ENCODE measurements at regions not wholly inside any gene's neighbourhood (a gene's known extent, or its start where the extent isn't known, plus 50 kb on each side); places are given as distances from the start of the nearest gene placed in this dataset.

DNA sequence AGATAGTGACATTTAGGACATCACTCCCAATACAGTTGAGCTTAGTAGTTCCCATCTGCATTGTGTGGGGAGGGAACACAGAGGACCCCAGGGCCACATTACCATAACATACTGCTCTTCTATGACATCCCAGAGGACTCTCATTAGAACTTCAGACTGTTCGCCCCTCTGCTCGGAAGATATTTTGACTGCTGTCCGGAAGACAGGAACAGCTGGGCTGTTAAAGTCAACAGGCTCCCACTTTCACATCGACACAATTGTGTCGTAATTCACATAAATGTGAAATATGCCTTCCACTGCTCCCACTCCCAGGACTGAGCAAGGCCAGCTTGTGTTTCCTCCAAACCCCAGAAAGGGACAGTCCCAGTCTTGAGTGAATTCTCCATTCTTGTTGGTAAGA, 158.4 kb downstream of the SEC16B start:
- WGBS, 2 donors: 43 to 57% methylated on average over 5 of the region's 5 CpGs
- ATAC-seq (ENCODE audit: insufficient read depth, low FRiP score): no peak

DNA sequence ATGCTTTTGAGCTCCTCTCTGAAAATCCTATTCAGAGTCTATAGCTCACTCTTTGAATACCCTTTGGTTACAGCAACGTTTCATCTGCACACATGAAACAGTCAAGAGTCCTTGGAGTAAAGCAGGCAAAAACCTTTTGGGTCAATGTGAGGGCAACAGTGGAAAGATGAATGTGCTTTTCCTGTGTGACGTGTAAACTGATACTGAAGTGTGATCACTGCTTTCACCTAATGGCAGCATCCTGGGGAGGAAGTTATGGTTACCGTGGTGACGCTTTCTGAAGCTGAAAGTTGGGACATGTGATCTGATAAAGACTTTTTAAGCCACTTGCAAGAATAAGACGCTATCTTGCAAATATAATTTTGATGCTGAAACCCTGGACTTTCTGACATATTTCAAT, 160.0 kb downstream of the SEC16B start:
- ATAC-seq (ENCODE audit: insufficient read depth, low FRiP score): no peak
- WGBS, 2 donors: 46 to 53% methylated on average over 5 of the region's 5 CpGs
- Histone ChIP-seq H3K4me1 (ENCODE audit: control insufficient read depth in 5 of 5, insufficient read depth in 5 of 5, low read length in 5 of 5) (no peaks in the 10 kb centered on the region), H3K27me3 (ENCODE audit: control insufficient read depth in 3 of 3, insufficient read depth in 3 of 3, low read length in 2 of 3) (no peaks in the 10 kb centered on the region), H3K9ac (ENCODE audit: insufficient read depth in 1 of 2, low read length in 2 of 2) (no peak overlapping the region), H3K4me3 (no peak overlapping the region), H3K27ac (ENCODE audit: low read depth in 1 of 2, low read length in 1 of 2) (no peak overlapping the region), H3K9me3 (ENCODE audit: control insufficient read depth in 4 of 4, insufficient read depth in 3 of 4, low read length in 3 of 4) (no peaks in the 10 kb centered on the region), H3K36me3 (ENCODE audit: control insufficient read depth in 4 of 4, insufficient read depth in 4 of 4, low read length in 4 of 4) (no peaks in the 10 kb centered on the region)
- DNase-seq: peak in 1 of 3 donors; percentile 4
- TF ChIP-seq, protein P1, sequence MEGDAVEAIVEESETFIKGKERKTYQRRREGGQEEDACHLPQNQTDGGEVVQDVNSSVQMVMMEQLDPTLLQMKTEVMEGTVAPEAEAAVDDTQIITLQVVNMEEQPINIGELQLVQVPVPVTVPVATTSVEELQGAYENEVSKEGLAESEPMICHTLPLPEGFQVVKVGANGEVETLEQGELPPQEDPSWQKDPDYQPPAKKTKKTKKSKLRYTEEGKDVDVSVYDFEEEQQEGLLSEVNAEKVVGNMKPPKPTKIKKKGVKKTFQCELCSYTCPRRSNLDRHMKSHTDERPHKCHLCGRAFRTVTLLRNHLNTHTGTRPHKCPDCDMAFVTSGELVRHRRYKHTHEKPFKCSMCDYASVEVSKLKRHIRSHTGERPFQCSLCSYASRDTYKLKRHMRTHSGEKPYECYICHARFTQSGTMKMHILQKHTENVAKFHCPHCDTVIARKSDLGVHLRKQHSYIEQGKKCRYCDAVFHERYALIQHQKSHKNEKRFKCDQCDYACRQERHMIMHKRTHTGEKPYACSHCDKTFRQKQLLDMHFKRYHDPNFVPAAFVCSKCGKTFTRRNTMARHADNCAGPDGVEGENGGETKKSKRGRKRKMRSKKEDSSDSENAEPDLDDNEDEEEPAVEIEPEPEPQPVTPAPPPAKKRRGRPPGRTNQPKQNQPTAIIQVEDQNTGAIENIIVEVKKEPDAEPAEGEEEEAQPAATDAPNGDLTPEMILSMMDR (IDR thresholded peaks at IDR 0.05; ENCODE audit: control extremely low read depth, extremely low read depth): no peak

More for the DNA sequence above, 158.4 kb downstream of the SEC16B start:
- H3K9me3 ChIP-seq (ENCODE audit: control insufficient read depth in 4 of 4, insufficient read depth in 3 of 4, low read length in 3 of 4): peaks cover 0 to under 1% (median 0%) of the 10 kb centered on the region in 4 donors
- H3K4me3 ChIP-seq: no peak overlapping the region
- H3K27me3 ChIP-seq (ENCODE audit: control insufficient read depth in 3 of 3, insufficient read depth in 3 of 3, low read length in 2 of 3): no peaks in the 10 kb centered on the region
- TF ChIP-seq, protein P1 (IDR thresholded peaks at IDR 0.05; ENCODE audit: control extremely low read depth, extremely low read depth): no peak
- H3K36me3 ChIP-seq (ENCODE audit: control insufficient read depth in 4 of 4, insufficient read depth in 4 of 4, low read length in 4 of 4): no peaks in the 10 kb centered on the region
- H3K27ac ChIP-seq (ENCODE audit: low read depth in 1 of 2, low read length in 1 of 2): no peak overlapping the region
- no peaks in the 10 kb centered on the region for H3K4me1 ChIP-seq (ENCODE audit: control insufficient read depth in 5 of 5, insufficient read depth in 5 of 5, low read length in 5 of 5)
- H3K9ac ChIP-seq (ENCODE audit: insufficient read depth in 1 of 2, low read length in 2 of 2): no peak overlapping the region
- peak; percentile 14 to 75 (median 44) for DNase-seq

DNA sequence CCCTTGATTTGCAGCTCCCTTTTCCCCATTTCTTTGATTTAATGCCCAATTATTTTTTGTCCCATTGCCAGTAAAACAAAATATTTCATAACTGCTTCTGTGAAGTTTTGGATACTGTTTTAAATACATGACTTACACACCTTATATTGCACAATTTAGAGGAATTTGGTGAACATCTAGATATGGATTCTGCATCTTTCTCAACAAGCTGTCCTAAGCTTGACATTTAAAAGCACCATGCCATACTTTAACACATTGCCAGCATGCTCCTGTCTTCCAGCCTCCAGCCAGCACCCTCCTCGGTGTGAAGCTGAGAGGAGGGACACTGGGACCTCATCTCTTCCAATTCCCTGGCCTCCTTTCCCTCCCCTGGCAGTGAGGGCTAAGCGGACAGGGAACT, 167.6 kb downstream of the SEC16B start:
- DNase-seq: no peak
- Histone ChIP-seq H3K27ac (ENCODE audit: low read depth in 1 of 2, low read length in 1 of 2) (no peak overlapping the region), H3K4me1 (ENCODE audit: control insufficient read depth in 5 of 5, insufficient read depth in 5 of 5, low read length in 5 of 5) (no peaks in the 10 kb centered on the region), H3K9me3 (ENCODE audit: control insufficient read depth in 4 of 4, insufficient read depth in 3 of 4, low read length in 3 of 4) (peaks cover 0 to 4% (median 2%) of the 10 kb centered on the region in 4 donors), H3K9ac (ENCODE audit: insufficient read depth in 1 of 2, low read length in 2 of 2) (no peak overlapping the region), H3K4me3 (no peak overlapping the region), H3K36me3 (ENCODE audit: control insufficient read depth in 4 of 4, insufficient read depth in 4 of 4, low read length in 4 of 4) (no peaks in the 10 kb centered on the region), H3K27me3 (ENCODE audit: control insufficient read depth in 3 of 3, insufficient read depth in 3 of 3, low read length in 2 of 3) (no peaks in the 10 kb centered on the region)
- TF ChIP-seq, protein P1 (IDR thresholded peaks at IDR 0.05; ENCODE audit: control extremely low read depth, extremely low read depth): no peak
- 61 to 75% methylated on average over 2 of the region's 2 CpGs for WGBS, 2 donors
- no peak for ATAC-seq (ENCODE audit: insufficient read depth, low FRiP score)

DNA sequence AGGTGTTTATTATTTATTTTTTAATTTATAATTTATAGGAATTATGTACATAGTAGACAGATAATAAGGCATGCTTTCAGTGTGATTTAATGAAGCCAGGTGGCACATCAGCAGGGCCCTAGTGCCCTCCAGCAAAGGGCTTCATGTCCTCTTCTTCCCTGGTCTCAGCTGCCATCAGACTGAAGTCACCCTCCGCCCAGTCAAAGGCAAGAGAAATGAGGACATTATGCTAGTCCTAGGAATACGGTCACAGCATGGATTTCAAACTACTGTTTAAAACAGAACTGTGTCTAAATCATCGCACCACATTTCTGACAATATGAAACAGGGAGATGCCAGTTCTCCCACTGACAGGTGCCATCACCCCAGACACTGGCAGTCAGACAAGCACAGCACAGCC, 168.1 kb downstream of the SEC16B start:
- 86 to 88% methylated on average over 3 of the region's 3 CpGs for WGBS, 2 donors
- TF ChIP-seq, protein P1 (IDR thresholded peaks at IDR 0.05; ENCODE audit: control extremely low read depth, extremely low read depth): no peak

More for the DNA sequence above, 168.1 kb downstream of the SEC16B start:
- H3K9me3 ChIP-seq (ENCODE audit: control insufficient read depth in 4 of 4, insufficient read depth in 3 of 4, low read length in 3 of 4): peaks cover 0 to 4% (median 2%) of the 10 kb centered on the region in 4 donors
- no peaks in the 10 kb centered on the region for H3K4me1 ChIP-seq (ENCODE audit: control insufficient read depth in 5 of 5, insufficient read depth in 5 of 5, low read length in 5 of 5)
- no peaks in the 10 kb centered on the region for H3K27me3 ChIP-seq (ENCODE audit: control insufficient read depth in 3 of 3, insufficient read depth in 3 of 3, low read length in 2 of 3)
- H3K4me3 ChIP-seq: no peak overlapping the region
- ATAC-seq (ENCODE audit: insufficient read depth, low FRiP score) (no peak), DNase-seq (no peak)
- no peak overlapping the region for H3K27ac ChIP-seq (ENCODE audit: low read depth in 1 of 2, low read length in 1 of 2)
- no peak overlapping the region for H3K9ac ChIP-seq (ENCODE audit: insufficient read depth in 1 of 2, low read length in 2 of 2)
- no peaks in the 10 kb centered on the region for H3K36me3 ChIP-seq (ENCODE audit: control insufficient read depth in 4 of 4, insufficient read depth in 4 of 4, low read length in 4 of 4)

Data from lung (tissue), 11 donors.